Stimulated activated naive CD8-positive, alpha-beta T cell treated with anti-CD3 and anti-CD28 coated beads, Interleukin-15, amount 100 ng/mL, for 72 hours (primary cell): ENCODE measurements at regions not wholly inside any gene's neighbourhood (a gene's known extent, or its start where the extent isn't known, plus 50 kb on each side); places are given as distances from the start of the nearest gene placed in this dataset.
"Not testable (repeated sequence)": the region's sequence is repeated elsewhere in the genome, so short reads cannot be mapped to it uniquely, and the experiment has no call there.

Source experiments
- ATAC-seq: fragments of 150-1000 bp; cut with Tn5 transposase; 2 replicates; pipeline ENCODE4 v1.10.0; 2021; ENCODE audit warnings: mild to moderate bottlenecking, moderate library complexity
- DNase-seq, 2 donors: peaks; one replicate each; pipeline ENCODE4 v3.0.0; 2021 to 2022
- H3K27ac Mint-ChIP-seq, 2 donors: one replicate each; pipeline ENCODE4 v1.8.0; 2022; ENCODE audit warnings: mild to moderate bottlenecking in 2 of 2, mixed read lengths in 2 of 2, moderate library complexity in 2 of 2
- H3K27me3 Mint-ChIP-seq: one replicate; pipeline ENCODE4 v1.8.0; 2022; ENCODE audit warnings: mixed read lengths
- H3K4me1 Mint-ChIP-seq: one replicate; pipeline ENCODE4 v1.8.0; 2022; ENCODE audit warnings: mild to moderate bottlenecking, mixed read lengths
- H3K4me3 Mint-ChIP-seq, 2 donors: one replicate each; pipeline ENCODE4 v1.8.0; 2022; ENCODE audit warnings: mild to moderate bottlenecking in 2 of 2, mixed read lengths in 2 of 2, moderate library complexity in 1 of 2
- H3K9me3 Mint-ChIP-seq, 2 donors: one replicate each; pipeline ENCODE4 v1.8.0; 2022; ENCODE audit warnings: mixed read lengths in 2 of 2

DNA sequence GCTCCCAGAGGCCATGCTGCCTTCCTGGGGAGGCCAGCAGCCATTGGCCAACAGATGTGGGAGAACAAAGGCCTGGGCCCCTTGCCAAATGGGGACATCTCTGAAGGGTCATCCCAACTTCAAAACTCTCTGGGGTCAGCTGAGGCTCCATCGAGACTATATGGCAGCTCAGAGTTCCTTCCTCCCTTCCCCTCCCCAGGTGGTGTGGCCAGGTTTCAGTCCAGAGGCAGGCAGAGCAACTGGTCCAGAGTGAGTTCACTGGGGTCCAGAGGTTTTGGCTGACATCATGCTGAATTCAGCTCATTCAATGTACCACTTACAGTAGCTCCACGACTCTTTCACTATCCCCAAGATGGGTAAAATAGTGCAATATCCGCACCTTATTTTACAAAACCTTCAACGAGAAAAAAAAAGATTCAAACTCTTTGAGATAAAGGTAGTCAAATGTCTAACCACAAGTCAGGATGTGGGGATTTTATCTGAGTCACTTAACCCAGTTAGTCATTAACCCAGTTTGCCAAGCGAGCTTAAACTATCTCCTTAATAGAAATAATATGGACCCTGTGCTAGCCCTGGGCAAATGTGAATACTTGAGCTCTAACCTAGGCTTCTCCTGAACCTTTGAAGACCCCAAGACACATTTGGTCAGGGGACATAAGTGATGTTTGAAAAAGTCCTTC lies 108.4 kb upstream of the PLEKHG1 start:
- Mint-ChIP-seq H3K4me3 (peak overlapping the region; percentile 52 to 54), H3K27ac (peak overlapping the region; percentile 59 to 86)

DNA sequence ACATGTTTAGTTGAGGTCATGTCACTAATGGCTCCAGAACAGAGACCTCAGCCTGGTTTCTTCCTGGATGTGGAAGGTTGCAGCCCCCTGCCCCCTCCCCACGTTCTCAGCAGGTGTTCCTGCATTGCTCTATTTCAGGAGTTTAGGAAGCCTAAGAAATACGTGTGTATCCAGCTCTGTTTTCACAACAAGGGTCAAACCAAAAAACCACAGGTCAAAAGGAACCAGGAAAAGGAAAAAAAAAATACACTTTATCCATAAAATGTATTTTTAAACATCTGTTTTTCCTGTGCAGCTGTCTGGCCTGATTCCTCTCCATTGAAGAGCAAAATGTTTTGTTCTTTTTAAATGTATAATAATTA lies 107.9 kb upstream of the PLEKHG1 start:
- DNase-seq = no peak
- no peak overlapping the region for H3K27ac Mint-ChIP-seq
- no peak for ATAC-seq
- peaks cover 0 to 18% of the 10 kb centered on the region in 2 donors for H3K9me3 Mint-ChIP-seq
- peaks cover 18% of the 10 kb centered on the region for H3K4me1 Mint-ChIP-seq
- H3K27me3 Mint-ChIP-seq = peaks cover 20% of the 10 kb centered on the region
- H3K4me3 Mint-ChIP-seq = no peak overlapping the region

More for the DNA sequence above, 108.4 kb upstream of the PLEKHG1 start:
- Mint-ChIP-seq H3K4me1 (peaks cover 18% of the 10 kb centered on the region), H3K27me3 (peaks cover 24% of the 10 kb centered on the region), H3K9me3 (peaks cover 0 to 18% of the 10 kb centered on the region in 2 donors)
- DNase-seq (peak; percentile 20 to 25), ATAC-seq (peak; percentile 94)

DNA sequence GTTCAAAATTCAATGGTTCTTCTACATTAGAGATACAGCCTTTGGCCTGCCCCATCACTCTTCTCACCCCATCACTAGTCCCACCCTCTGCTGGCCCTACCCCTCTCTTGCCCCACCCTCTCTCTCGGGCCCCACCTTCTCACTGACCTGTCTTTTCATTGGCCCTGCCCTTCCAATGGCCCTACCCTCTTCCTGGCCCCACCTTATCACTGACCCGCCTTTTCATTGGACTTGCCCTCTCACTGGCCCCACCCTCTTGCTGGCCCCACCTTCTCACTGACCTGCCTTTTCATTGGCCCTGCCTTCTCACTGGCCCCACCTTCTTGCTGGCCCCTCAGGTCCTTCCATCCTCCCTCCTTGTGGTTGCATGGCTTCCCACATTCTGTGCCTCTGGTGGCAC lies 107.2 kb upstream of the PLEKHG1 start:
- Mint-ChIP-seq H3K4me1 (peaks cover 18% of the 10 kb centered on the region), H3K9me3 (peaks cover 0 to 18% of the 10 kb centered on the region in 2 donors), H3K27me3 (peaks cover 13% of the 10 kb centered on the region), H3K27ac (peak overlapping the region in 1 of 2 donors; percentile 78), H3K4me3 (no peak overlapping the region)
- ATAC-seq = no peak
- DNase-seq = no peak

DNA sequence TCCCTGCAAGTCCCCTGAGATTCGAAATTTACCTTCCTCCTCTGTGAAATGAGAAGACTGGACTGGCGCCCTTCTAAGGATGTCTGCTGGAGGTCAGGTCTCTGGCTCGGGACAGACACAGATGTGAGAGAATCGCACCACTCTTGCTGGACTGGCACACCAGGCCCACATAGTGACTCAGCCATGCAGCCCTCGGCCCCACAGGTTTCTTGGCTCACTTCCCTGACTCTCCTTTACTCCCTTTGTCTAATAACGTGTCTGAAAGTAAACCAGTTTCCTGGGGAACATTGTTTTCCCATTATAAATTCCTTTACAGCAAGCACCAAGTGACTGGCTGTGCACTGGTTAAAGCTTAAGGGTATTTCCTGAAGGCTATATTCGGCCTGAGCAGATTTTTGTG lies 106.7 kb upstream of the PLEKHG1 start:
- H3K4me3 Mint-ChIP-seq = no peak overlapping the region
- ATAC-seq = no peak
- DNase-seq = no peak
- peaks cover 0 to 18% of the 10 kb centered on the region in 2 donors for H3K9me3 Mint-ChIP-seq
- no peak overlapping the region for H3K27ac Mint-ChIP-seq
- H3K27me3 Mint-ChIP-seq = peaks cover 9% of the 10 kb centered on the region
- peaks cover 18% of the 10 kb centered on the region for H3K4me1 Mint-ChIP-seq

DNA sequence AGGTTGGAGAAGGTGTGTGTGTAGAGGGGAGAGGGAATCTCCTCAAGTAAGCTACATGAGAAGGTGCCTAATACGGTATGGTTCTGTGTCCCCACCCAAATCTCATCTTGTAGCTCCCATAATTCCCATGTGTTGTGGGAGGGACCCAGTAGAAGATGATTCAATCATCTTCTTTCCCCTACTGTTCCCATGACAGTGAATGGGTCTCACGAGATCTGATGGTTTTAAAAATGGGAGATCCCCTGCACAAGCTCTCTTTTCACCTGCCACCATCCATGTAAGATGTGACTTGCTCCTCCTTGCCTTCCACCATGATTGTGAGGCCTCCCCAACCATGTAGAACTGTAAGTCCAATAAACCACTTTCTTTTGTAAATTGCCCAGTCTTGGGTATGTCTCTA lies 106.1 kb upstream of the PLEKHG1 start:
- H3K4me1 Mint-ChIP-seq = peaks cover 18% of the 10 kb centered on the region
- H3K9me3 Mint-ChIP-seq = peaks cover 0 to 18% of the 10 kb centered on the region in 2 donors
- not testable (repeated sequence) for H3K27me3 Mint-ChIP-seq, H3K27ac Mint-ChIP-seq, DNase-seq, H3K4me3 Mint-ChIP-seq, ATAC-seq

DNA sequence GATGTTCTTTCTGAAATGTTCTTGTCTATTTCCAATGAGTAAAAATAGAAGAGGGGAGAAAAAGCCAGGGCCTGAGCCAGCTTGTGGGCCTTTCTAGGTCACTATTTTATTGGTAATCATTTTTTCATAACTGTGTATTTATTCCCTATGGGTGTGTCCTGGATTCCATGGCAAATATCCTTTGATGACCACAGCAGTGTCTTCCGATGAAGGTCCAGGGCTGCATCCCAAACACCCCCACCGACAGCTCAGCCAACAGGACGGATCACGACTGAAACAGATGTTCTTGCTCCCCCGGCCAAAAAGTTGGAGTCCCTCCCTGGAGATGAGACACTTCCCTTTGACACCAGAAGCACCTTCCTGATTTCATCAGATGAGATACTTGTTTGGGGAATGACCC lies 105.4 kb upstream of the PLEKHG1 start:
- DNase-seq (no peak), ATAC-seq (no peak)
- H3K27ac Mint-ChIP-seq = no peak overlapping the region
- peaks cover 18% of the 10 kb centered on the region for H3K4me1 Mint-ChIP-seq
- peaks cover 0 to 18% of the 10 kb centered on the region in 2 donors for H3K9me3 Mint-ChIP-seq
- H3K27me3 Mint-ChIP-seq = no peaks in the 10 kb centered on the region
- H3K4me3 Mint-ChIP-seq = no peak overlapping the region

DNA sequence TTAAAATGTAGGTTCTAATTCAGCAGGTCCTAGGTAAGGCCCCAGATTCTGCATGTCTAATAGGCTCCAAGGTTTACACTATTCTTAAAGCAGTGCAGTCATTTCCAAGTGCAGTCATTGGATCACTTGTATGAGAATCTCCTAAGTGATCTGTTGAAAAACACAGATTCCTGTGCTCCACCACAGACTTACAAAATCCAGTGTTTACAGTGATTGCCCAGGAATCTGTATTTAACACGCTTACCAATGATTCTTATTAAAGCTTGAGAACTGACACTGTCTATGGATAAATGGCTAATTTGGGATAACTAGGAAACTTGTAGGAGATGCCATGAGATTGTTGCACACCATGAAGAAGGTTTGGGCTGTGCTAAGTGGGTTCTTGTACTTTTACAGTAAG lies 104.6 kb upstream of the PLEKHG1 start:
- no peak for DNase-seq
- Mint-ChIP-seq H3K27me3 (no peaks in the 10 kb centered on the region), H3K4me3 (no peak overlapping the region), H3K27ac (no peak overlapping the region), H3K9me3 (peaks cover 0 to 18% of the 10 kb centered on the region in 2 donors), H3K4me1 (peaks cover 18% of the 10 kb centered on the region)
- no peak for ATAC-seq

DNA sequence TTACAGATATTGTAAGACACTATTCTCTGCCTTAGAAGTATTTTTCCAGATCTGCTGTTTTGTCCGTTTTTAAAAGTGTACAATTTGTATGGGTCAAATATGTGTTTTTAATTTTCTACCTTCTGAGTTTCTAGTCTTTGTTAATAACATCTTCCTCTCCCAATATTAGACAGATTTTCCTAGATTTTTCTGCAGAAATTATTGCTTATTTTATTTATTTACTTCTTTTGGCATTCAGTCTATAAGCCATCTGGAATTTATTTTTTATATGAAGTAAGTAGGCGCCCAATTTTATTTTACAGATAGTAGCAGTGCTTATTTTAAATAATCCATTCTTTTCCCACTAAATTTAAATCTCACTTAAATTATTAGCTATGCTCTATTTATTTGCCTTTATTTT lies 103.1 kb upstream of the PLEKHG1 start:
- H3K9me3 Mint-ChIP-seq = peaks cover 0 to 18% of the 10 kb centered on the region in 2 donors
- ATAC-seq (no peak), DNase-seq (no peak)
- no peak overlapping the region for H3K4me3 Mint-ChIP-seq
- no peak overlapping the region for H3K27ac Mint-ChIP-seq
- peaks cover 10% of the 10 kb centered on the region for H3K4me1 Mint-ChIP-seq
- no peaks in the 10 kb centered on the region for H3K27me3 Mint-ChIP-seq

DNA sequence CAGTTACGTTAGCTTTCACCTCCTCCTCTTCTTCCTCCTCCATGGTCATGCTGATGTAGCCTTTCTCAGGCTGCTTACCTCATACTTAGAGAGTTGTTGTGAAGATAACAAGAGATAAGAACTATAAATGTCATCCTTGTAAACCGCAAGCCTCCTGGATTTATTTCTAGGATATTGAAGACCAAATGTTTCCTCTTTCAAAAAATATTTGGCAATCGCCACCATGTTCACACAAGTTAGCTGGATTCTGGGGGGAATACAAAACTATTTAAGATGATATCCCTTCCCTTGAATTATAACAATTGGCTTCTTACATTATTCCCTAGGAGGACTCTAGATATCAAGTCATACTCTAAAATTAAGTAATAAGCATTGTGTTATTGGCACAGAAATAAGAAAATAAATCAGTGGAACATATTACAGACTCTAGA lies 99.8 kb upstream of the PLEKHG1 start:
- Mint-ChIP-seq H3K27ac (no peak overlapping the region), H3K4me3 (no peak overlapping the region), H3K27me3 (peaks cover 13% of the 10 kb centered on the region), H3K9me3 (no peaks in the 10 kb centered on the region), H3K4me1 (no peaks in the 10 kb centered on the region)
- DNase-seq (no peak), ATAC-seq (no peak)

DNA sequence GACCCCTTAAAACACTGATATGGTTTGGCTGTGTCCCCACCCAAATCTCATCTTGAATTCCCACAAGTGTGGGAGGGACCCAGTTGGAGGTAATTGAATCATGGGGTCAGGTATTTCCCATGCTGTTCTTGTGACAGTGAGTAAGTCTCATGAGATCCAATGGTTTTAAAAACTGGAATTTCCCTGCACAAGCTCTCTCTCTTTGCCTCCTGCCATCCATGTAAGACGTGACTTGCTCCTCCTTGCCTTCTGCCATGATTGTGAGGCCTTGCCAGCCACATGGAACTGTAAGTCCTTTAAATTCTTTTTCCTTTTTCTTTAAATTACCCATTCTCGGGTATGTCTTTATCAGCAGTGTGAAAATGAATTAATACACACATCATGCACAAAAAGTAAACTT lies 99.1 kb upstream of the PLEKHG1 start:
- peaks cover 15% of the 10 kb centered on the region for H3K27me3 Mint-ChIP-seq
- not testable (repeated sequence) for DNase-seq, ATAC-seq, H3K9me3 Mint-ChIP-seq, H3K27ac Mint-ChIP-seq, H3K4me3 Mint-ChIP-seq, H3K4me1 Mint-ChIP-seq

DNA sequence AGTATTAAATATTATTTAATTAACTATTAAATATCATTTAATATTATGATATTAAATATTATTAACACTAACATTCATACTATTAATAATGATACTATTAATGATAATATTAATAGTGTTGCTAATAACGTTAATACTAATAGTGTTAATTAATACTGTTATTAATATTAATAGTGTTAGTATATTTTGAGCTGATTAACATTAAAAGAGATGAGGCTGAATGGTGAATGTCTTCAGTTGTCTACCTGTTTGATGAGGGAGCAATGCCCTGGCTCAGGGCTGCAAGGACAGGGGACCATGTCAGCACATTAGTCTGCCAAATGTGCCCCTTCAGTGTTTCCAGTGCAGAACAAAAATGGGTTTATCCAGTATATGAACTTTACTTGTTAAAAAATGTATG lies 96.6 kb upstream of the PLEKHG1 start:
- DNase-seq (no peak), ATAC-seq (peak; percentile 46)
- Mint-ChIP-seq H3K4me1 (no peaks in the 10 kb centered on the region), H3K4me3 (no peak overlapping the region), H3K27me3 (peaks cover 15% of the 10 kb centered on the region), H3K9me3 (peaks cover 0 to 4% of the 10 kb centered on the region in 2 donors), H3K27ac (no peak overlapping the region)

DNA sequence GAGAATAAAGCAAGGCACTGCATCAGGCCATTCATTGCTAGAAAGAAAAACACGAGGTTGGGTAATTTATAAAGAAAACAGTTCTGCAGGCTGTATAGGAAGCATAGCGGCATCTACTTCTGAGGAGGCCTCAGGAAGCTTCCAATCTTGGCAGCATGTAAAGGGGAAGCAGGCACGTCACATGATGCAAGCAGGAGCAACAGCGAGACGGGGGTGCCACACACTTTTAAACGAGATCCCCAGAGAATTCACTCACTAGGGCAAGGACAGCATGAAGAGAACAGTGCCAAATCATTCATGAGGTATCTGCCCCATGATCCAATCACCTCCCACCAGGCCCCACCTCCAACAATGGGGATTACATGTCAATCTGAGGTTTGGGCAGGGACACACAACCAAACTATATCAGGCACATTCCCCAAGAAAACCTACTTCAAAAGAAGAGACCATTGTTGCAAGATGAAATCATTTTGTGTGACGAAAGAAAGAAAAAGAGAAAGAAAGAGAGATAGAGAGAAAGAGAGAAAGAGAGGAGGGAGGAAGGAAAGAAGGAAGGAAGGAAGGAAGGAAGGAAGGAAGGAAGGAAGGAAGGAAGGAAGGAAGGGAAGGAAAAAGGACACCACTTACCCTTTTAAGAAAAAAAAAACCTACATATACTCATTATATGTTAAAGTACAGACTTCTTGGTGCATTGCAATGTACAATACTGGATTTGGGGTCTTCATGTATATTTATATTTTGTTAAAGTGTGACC lies 95.9 kb upstream of the PLEKHG1 start:
- ATAC-seq (no peak), DNase-seq (no peak)
- Mint-ChIP-seq H3K9me3 (peaks cover 0 to 4% of the 10 kb centered on the region in 2 donors), H3K27ac (no peak overlapping the region), H3K4me1 (no peaks in the 10 kb centered on the region), H3K4me3 (no peak overlapping the region), H3K27me3 (peaks cover 15% of the 10 kb centered on the region)

DNA sequence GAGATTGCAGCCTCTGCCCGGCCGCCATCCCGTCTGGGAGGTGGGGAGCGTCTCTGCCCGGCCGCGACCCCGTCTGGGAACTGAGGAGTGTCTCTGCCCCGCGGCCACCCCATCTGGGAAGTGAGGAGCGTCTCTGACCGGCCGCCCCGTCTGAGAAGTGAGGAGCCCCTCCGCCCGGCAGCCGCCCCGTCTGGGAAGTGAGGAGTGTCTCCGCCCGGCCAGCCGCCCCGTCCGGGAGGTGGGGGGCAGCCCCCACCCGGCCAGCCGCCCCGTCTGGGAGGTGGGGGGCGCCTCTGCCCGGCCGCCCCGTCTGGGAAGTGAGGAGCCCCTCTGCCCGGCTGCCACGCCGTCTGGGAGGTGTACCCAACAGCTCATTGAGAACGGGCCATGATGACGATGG lies 92.3 kb upstream of the PLEKHG1 start:
- H3K9me3 Mint-ChIP-seq, ATAC-seq, H3K4me1 Mint-ChIP-seq, H3K27ac Mint-ChIP-seq, DNase-seq, H3K4me3 Mint-ChIP-seq: not testable (repeated sequence)
- H3K27me3 Mint-ChIP-seq = peaks cover 15% of the 10 kb centered on the region

DNA sequence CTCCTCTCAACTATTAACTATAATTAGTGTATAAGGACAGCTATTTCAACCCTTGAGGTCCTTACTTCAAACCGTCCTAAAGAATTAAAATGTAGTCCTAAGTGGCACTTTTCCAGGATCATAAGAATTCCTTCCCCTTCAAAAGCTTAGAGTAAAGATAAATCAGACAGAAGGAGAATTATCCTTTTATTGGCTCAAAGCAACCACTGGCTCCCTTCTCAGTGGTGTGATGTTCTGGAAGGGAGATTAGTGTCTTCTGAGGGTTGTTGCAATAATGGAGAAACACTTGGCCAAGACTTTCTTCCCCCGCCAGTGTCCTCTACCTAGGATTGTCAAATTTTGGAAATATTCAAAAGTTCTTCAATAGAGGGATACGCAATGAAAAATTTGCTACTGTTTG lies 89.1 kb upstream of the PLEKHG1 start:
- Mint-ChIP-seq H3K4me3 (no peak overlapping the region), H3K9me3 (peaks cover 0 to 3% of the 10 kb centered on the region in 2 donors)

DNA sequence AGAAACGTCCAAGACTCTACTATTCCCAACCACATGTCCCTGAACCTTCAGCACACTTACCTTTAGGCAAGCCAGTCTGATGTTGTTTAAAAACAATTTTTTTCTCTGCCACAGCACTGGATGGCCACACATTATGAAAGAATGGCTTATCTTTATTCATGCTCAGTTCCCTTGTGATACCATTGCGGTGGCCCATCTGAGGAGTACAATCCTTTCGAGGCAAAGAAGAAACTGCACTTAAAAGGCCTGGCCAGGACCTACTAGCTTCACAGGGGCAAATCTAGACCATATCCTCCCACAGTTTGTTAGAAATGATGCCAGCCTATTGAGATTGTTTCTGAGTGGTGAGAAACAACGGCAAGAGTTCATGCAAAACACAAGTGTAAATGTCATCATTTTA lies 88.4 kb upstream of the PLEKHG1 start:
- Mint-ChIP-seq H3K27ac (no peak overlapping the region), H3K9me3 (no peaks in the 10 kb centered on the region)
- DNase-seq = no peak

More for the DNA sequence above, 89.1 kb upstream of the PLEKHG1 start:
- ATAC-seq (no peak), DNase-seq (no peak)
- no peak overlapping the region for H3K27ac Mint-ChIP-seq
- H3K4me1 Mint-ChIP-seq = no peaks in the 10 kb centered on the region
- H3K27me3 Mint-ChIP-seq = peaks cover 8% of the 10 kb centered on the region

DNA sequence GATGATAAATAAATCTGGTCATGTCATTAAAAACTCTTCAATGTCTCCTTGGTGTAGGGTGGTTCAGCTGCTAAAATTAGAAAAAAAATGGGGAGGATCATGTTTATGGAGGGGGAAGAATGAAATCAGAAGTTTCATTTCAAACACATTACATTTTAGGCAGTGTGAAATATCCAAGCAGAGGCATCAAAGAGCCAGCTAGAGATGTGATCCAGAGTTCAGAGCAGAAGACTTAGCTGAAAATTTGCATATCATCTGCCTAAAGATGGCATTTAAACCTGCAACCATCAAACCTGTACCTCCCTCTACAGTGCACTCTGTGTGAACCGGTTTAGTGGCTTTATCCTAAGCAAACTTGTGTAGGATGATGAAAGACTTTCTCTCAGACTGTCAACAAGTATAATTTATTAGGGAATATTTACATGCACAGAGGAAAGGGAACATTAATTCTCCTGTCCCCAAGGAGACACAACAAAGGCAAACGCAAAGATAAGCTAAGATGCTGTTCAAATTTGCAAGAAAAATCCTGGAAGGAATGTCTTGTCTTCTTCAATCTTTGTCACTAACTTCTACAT lies 84.8 kb upstream of the PLEKHG1 start:
- no peaks in the 10 kb centered on the region for H3K9me3 Mint-ChIP-seq
- no peak overlapping the region for H3K27ac Mint-ChIP-seq
- H3K4me1 Mint-ChIP-seq = no peaks in the 10 kb centered on the region

More for the DNA sequence above, 88.4 kb upstream of the PLEKHG1 start:
- Mint-ChIP-seq H3K4me3 (no peak overlapping the region), H3K27me3 (peaks cover 8% of the 10 kb centered on the region), H3K4me1 (no peaks in the 10 kb centered on the region)
- no peak for ATAC-seq

More for the DNA sequence above, 84.8 kb upstream of the PLEKHG1 start:
- no peak for ATAC-seq
- Mint-ChIP-seq H3K4me3 (no peak overlapping the region), H3K27me3 (peaks cover 8% of the 10 kb centered on the region)
- no peak for DNase-seq
